Right ventricle myocardium inferior (tissue), 1 donor: ENCODE measurements at regions not wholly inside any gene's neighbourhood (a gene's known extent, or its start where the extent isn't known, plus 50 kb on each side); places are given as distances from the start of the nearest gene placed in this dataset. TPM values are rescaled to one million over a fixed set of nuclear protein-coding genes. Genes with fewer than 3 reads are reported as not detected.
"Not testable (repeated sequence)": the region's sequence is repeated elsewhere in the genome, so short reads cannot be mapped to it uniquely, and the experiment has no call there.

Experiments
- ATAC-seq: fragments of 200-7000 bp; cut with Tn5 transposase; one replicate; pipeline ENCODE4 v1.9.1; 2020; ENCODE audit warnings: mild to moderate bottlenecking, moderate library complexity
- DNase-seq: peaks from one replicate; pipeline ENCODE4 v3.0.0; 2021; ENCODE audit errors: missing footprints
- intact Hi-C: fragments of 100-400 bp; cut with DNase I; formaldehyde crosslinking; loops from one replicate; pipeline ENCODE4 v1.11.0; 2022
- microRNA-seq: library from miRNA; unstranded; fragments of <30 nt; microRNA quantifications from one replicate; pipeline ENCODE4 v1.2.0, GENCODE V29; 2020
- donor health status: DM: no; HTN: yes; CAD: no; lungs with severe emphysema.

- DNase-seq (no peak), ATAC-seq (no peak)
- intact Hi-C loops = no loop called here
These were observed 106.7 kb upstream of the FANCL start for GRCh38 chr2:58347810-58348209.

GRCh38 chr2:58341047-58341446 lies 99.9 kb upstream of the FANCL start:
- ATAC-seq (no peak), DNase-seq (no peak)
- intact Hi-C loops = no loop called here

- no peak for DNase-seq
- ATAC-seq = no peak
- intact Hi-C loops = no loop called here
These were observed 98.6 kb upstream of the FANCL start for GRCh38 chr2:58339548-58340243.

- no peak for DNase-seq
- intact Hi-C loops = no loop called here
- no peak for ATAC-seq
These were observed 95.3 kb upstream of the FANCL start for GRCh38 chr2:58336416-58336815.

GRCh38 chr2:58334414-58334813 lies 93.3 kb upstream of the FANCL start:
- intact Hi-C loops = no loop called here
- ATAC-seq (no peak), DNase-seq (no peak)

- DNase-seq, intact Hi-C loops, ATAC-seq: not testable (repeated sequence)
These were observed 84.3 kb upstream of the FANCL start for GRCh38 chr2:58325296-58325895.

- DNase-seq (no peak), ATAC-seq (no peak)
- intact Hi-C loops = no loop called here
These were observed 78.4 kb upstream of the FANCL start for GRCh38 chr2:58319481-58319880.

- DNase-seq, intact Hi-C loops, ATAC-seq: not testable (repeated sequence)
These were observed 77.8 kb upstream of the FANCL start for GRCh38 chr2:58318949-58319348.

- DNase-seq (no peak), ATAC-seq (no peak)
- intact Hi-C loops = no loop called here
These were observed 72.8 kb upstream of the FANCL start for GRCh38 chr2:58313926-58314325.

- DNase-seq (no peak), ATAC-seq (no peak)
- intact Hi-C loops = no loop called here
These were observed 67.3 kb upstream of the FANCL start for GRCh38 chr2:58308435-58308834.

- DNase-seq (no peak), ATAC-seq (no peak)
- intact Hi-C loops = no loop called here
These were observed 63.7 kb upstream of the FANCL start for GRCh38 chr2:58304843-58305242.

GRCh38 chr2:58299123-58299522 lies 58.0 kb upstream of the FANCL start:
- no peak for DNase-seq
- intact Hi-C loops = no loop called here
- no peak for ATAC-seq

- intact Hi-C loops = no loop called here
- DNase-seq (no peak), ATAC-seq (no peak)
These were observed 51.9 kb upstream of the FANCL start for GRCh38 chr2:58293056-58293455.

- no peak for ATAC-seq
- DNase-seq = no peak
- intact Hi-C loops = no loop called here
These were observed 50.8 kb upstream of the FANCL start for GRCh38 chr2:58291726-58292438.

Small RNAs in the stretch of these regions (microRNA-seq; reads per million reads assigned to microRNA genes)
- not detected for gene MIR4432
